ENCODE measurements at regions not wholly inside any gene's neighbourhood (a gene's known extent, or its start where the extent isn't known, plus 50 kb on each side); places are given as distances from the start of the nearest gene placed in this dataset.

- no peak for TF ChIP-seq CTCF (IDR thresholded peaks at IDR 0.05; ENCODE audit: insufficient read depth, low read depth, low read length)
- no peak for TF ChIP-seq EZH2 (IDR thresholded peaks at IDR 0.05; ENCODE audit: insufficient read depth, low read length)
Observed at GRCh38 chr1:208551024-208551423, 306.8 kb upstream of the PLXNA2 start.
